C4-2B (cell line): ENCODE measurements at regions not wholly inside any gene's neighbourhood (a gene's known extent, or its start where the extent isn't known, plus 50 kb on each side); places are given as distances from the start of the nearest gene placed in this dataset.

Experiments
- ZFX ChIP-seq: fragments of 450-650 bp; IDR thresholded peaks from 2 replicates; pipeline ENCODE4 v1.6.1; 2017
- TF ChIP-seq, protein P1 (sequence below): fragments of 450-650 bp; conservative IDR thresholded peaks from 2 replicates; pipeline ENCODE4 v1.5.1; 2017; ENCODE audit warnings: mild to moderate bottlenecking

- TF ChIP-seq, protein P1, sequence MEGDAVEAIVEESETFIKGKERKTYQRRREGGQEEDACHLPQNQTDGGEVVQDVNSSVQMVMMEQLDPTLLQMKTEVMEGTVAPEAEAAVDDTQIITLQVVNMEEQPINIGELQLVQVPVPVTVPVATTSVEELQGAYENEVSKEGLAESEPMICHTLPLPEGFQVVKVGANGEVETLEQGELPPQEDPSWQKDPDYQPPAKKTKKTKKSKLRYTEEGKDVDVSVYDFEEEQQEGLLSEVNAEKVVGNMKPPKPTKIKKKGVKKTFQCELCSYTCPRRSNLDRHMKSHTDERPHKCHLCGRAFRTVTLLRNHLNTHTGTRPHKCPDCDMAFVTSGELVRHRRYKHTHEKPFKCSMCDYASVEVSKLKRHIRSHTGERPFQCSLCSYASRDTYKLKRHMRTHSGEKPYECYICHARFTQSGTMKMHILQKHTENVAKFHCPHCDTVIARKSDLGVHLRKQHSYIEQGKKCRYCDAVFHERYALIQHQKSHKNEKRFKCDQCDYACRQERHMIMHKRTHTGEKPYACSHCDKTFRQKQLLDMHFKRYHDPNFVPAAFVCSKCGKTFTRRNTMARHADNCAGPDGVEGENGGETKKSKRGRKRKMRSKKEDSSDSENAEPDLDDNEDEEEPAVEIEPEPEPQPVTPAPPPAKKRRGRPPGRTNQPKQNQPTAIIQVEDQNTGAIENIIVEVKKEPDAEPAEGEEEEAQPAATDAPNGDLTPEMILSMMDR = no peak
- TF ChIP-seq ZFX = no peak
Measured at GRCh38 chr11:116519499-116519898, 253.3 kb downstream of the BUD13 start.
